Skeletal muscle tissue (tissue), 3 donors: ENCODE measurements at regions not wholly inside any gene's neighbourhood (a gene's known extent, or its start where the extent isn't known, plus 50 kb on each side); places are given as distances from the start of the nearest gene placed in this dataset.

Source experiments
- H3K27ac ChIP-seq: one replicate; pipeline ENCODE4 v1.7.0; 2013; ENCODE audit warnings: mild to moderate bottlenecking, low read depth, low read length, inconsistent platforms
- H3K27me3 ChIP-seq, 3 donors: one replicate each; pipeline ENCODE4 v1.7.0; 2013; ENCODE audit warnings: low read length in 3 of 3; ENCODE audit not compliant: control insufficient read depth in 3 of 3, insufficient read depth in 3 of 3
- H3K36me3 ChIP-seq, 3 donors: one replicate each; pipeline ENCODE4 v1.7.0; 2013; ENCODE audit warnings: low read length in 3 of 3; ENCODE audit not compliant: control insufficient read depth in 3 of 3, insufficient read depth in 3 of 3
- H3K4me1 ChIP-seq, 3 donors: one replicate each; pipeline ENCODE4 v1.7.0; 2013; ENCODE audit warnings: low read length in 3 of 3, mild to moderate bottlenecking in 3 of 3; ENCODE audit not compliant: control insufficient read depth in 3 of 3, insufficient read depth in 3 of 3
- H3K4me3 ChIP-seq, 3 donors: one replicate each; pipeline ENCODE4 v1.7.0; 2013; ENCODE audit warnings: low read length in 3 of 3
- H3K9ac ChIP-seq, 3 donors: one replicate each; pipeline ENCODE4 v1.7.0; 2013; ENCODE audit warnings: low read length in 3 of 3, mild to moderate bottlenecking in 3 of 3, moderate library complexity in 2 of 3, low read depth in 1 of 3
- H3K9me3 ChIP-seq, 3 donors: one replicate each; pipeline ENCODE4 v1.7.0; 2013; ENCODE audit warnings: low read length in 3 of 3; ENCODE audit not compliant: control insufficient read depth in 3 of 3
- donor health status: Osteomylitis.

- Histone ChIP-seq H3K4me3 (no peak overlapping the region), H3K27me3 (no peaks in the 10 kb centered on the region), H3K9ac (no peak overlapping the region), H3K9me3 (no peaks in the 10 kb centered on the region), H3K36me3 (no peaks in the 10 kb centered on the region), H3K27ac (no peak overlapping the region), H3K4me1 (peaks cover 0 to 4% (median 0%) of the 10 kb centered on the region in 3 donors)
Observed at GRCh38 chr12:42926232-42926631, 336.7 kb upstream of the PRICKLE1 start.

GRCh38 chr12:42924482-42924881, 334.9 kb upstream of the PRICKLE1 start:
- Histone ChIP-seq H3K27ac (no peak overlapping the region), H3K9me3 (no peaks in the 10 kb centered on the region), H3K4me3 (no peak overlapping the region), H3K4me1 (peaks cover 0 to 4% (median 0%) of the 10 kb centered on the region in 3 donors), H3K36me3 (no peaks in the 10 kb centered on the region), H3K27me3 (no peaks in the 10 kb centered on the region), H3K9ac (no peak overlapping the region)

- no peak overlapping the region for H3K27ac ChIP-seq
Observed at GRCh38 chr12:42923583-42923982, 334.0 kb upstream of the PRICKLE1 start.

GRCh38 chr12:42923156-42923555, 333.6 kb upstream of the PRICKLE1 start:
- Histone ChIP-seq H3K36me3 (no peaks in the 10 kb centered on the region), H3K27me3 (no peaks in the 10 kb centered on the region), H3K9ac (no peak overlapping the region), H3K9me3 (no peaks in the 10 kb centered on the region), H3K4me1 (peaks cover 0 to 4% (median 0%) of the 10 kb centered on the region in 3 donors), H3K27ac (no peak overlapping the region), H3K4me3 (no peak overlapping the region)

More at GRCh38 chr12:42923583-42923982, 334.0 kb upstream of the PRICKLE1 start:
- H3K9ac ChIP-seq = no peak overlapping the region
- H3K27me3 ChIP-seq = no peaks in the 10 kb centered on the region
- peaks cover 0 to 4% (median 0%) of the 10 kb centered on the region in 3 donors for H3K4me1 ChIP-seq
- no peaks in the 10 kb centered on the region for H3K9me3 ChIP-seq
- no peak overlapping the region for H3K4me3 ChIP-seq
- H3K36me3 ChIP-seq = no peaks in the 10 kb centered on the region

GRCh38 chr12:42922505-42922850, 332.9 kb upstream of the PRICKLE1 start:
- Histone ChIP-seq H3K27me3 (no peaks in the 10 kb centered on the region), H3K9ac (no peak overlapping the region), H3K27ac (no peak overlapping the region), H3K4me1 (peaks cover 0 to 4% (median 0%) of the 10 kb centered on the region in 3 donors), H3K4me3 (no peak overlapping the region), H3K9me3 (no peaks in the 10 kb centered on the region), H3K36me3 (no peaks in the 10 kb centered on the region)

- Histone ChIP-seq H3K4me1 (peaks cover 0 to 4% (median 0%) of the 10 kb centered on the region in 3 donors), H3K4me3 (no peak overlapping the region), H3K27me3 (no peaks in the 10 kb centered on the region), H3K27ac (no peak overlapping the region), H3K9me3 (no peaks in the 10 kb centered on the region), H3K36me3 (no peaks in the 10 kb centered on the region), H3K9ac (no peak overlapping the region)
Observed at GRCh38 chr12:42921741-42922504, 332.4 kb upstream of the PRICKLE1 start.

GRCh38 chr12:42919691-42920090, 330.1 kb upstream of the PRICKLE1 start:
- Histone ChIP-seq H3K9me3 (no peaks in the 10 kb centered on the region), H3K36me3 (no peaks in the 10 kb centered on the region), H3K4me1 (peaks cover 0 to 5% (median 4%) of the 10 kb centered on the region in 3 donors), H3K27me3 (no peaks in the 10 kb centered on the region), H3K9ac (no peak overlapping the region), H3K4me3 (no peak overlapping the region), H3K27ac (no peak overlapping the region)

- no peaks in the 10 kb centered on the region for H3K27me3 ChIP-seq
- no peak overlapping the region for H3K9ac ChIP-seq
- H3K9me3 ChIP-seq = no peaks in the 10 kb centered on the region
- H3K27ac ChIP-seq = no peak overlapping the region
- no peak overlapping the region for H3K4me3 ChIP-seq
- peaks cover 0 to 5% (median 4%) of the 10 kb centered on the region in 3 donors for H3K4me1 ChIP-seq
- H3K36me3 ChIP-seq = no peaks in the 10 kb centered on the region
Observed at GRCh38 chr12:42918443-42918842, 328.9 kb upstream of the PRICKLE1 start.

- no peaks in the 10 kb centered on the region for H3K27me3 ChIP-seq
- H3K36me3 ChIP-seq = no peaks in the 10 kb centered on the region
- H3K4me3 ChIP-seq = no peak overlapping the region
- no peak overlapping the region for H3K27ac ChIP-seq
- no peaks in the 10 kb centered on the region for H3K9me3 ChIP-seq
- peaks cover 0 to 7% (median 0%) of the 10 kb centered on the region in 3 donors for H3K4me1 ChIP-seq
- no peak overlapping the region for H3K9ac ChIP-seq
Observed at GRCh38 chr12:42916143-42916542, 326.6 kb upstream of the PRICKLE1 start.

GRCh38 chr12:42915426-42915825, 325.9 kb upstream of the PRICKLE1 start:
- Histone ChIP-seq H3K9me3 (no peaks in the 10 kb centered on the region), H3K4me3 (no peak overlapping the region), H3K4me1 (peaks cover 0 to 7% (median 0%) of the 10 kb centered on the region in 3 donors), H3K36me3 (no peaks in the 10 kb centered on the region), H3K27ac (no peak overlapping the region), H3K9ac (no peak overlapping the region), H3K27me3 (no peaks in the 10 kb centered on the region)
